ENCODE measurements at regions not wholly inside any gene's neighbourhood (a gene's known extent, or its start where the extent isn't known, plus 50 kb on each side); places are given as distances from the start of the nearest gene placed in this dataset.

GRCh38 chr5:40406741-40407211 is 272.9 kb upstream of the PTGER4 start:
- TF ChIP-seq, protein P1, sequence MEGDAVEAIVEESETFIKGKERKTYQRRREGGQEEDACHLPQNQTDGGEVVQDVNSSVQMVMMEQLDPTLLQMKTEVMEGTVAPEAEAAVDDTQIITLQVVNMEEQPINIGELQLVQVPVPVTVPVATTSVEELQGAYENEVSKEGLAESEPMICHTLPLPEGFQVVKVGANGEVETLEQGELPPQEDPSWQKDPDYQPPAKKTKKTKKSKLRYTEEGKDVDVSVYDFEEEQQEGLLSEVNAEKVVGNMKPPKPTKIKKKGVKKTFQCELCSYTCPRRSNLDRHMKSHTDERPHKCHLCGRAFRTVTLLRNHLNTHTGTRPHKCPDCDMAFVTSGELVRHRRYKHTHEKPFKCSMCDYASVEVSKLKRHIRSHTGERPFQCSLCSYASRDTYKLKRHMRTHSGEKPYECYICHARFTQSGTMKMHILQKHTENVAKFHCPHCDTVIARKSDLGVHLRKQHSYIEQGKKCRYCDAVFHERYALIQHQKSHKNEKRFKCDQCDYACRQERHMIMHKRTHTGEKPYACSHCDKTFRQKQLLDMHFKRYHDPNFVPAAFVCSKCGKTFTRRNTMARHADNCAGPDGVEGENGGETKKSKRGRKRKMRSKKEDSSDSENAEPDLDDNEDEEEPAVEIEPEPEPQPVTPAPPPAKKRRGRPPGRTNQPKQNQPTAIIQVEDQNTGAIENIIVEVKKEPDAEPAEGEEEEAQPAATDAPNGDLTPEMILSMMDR (IDR thresholded peaks at IDR 0.05; ENCODE audit: low read length), result no peak
- no peak for TF ChIP-seq EZH2 (IDR thresholded peaks at IDR 0.05; ENCODE audit: borderline replicate concordance, low read length)
